ENCODE measurements at regions not wholly inside any gene's neighbourhood (a gene's known extent, or its start where the extent isn't known, plus 50 kb on each side); places are given as distances from the start of the nearest gene placed in this dataset.

DNA sequence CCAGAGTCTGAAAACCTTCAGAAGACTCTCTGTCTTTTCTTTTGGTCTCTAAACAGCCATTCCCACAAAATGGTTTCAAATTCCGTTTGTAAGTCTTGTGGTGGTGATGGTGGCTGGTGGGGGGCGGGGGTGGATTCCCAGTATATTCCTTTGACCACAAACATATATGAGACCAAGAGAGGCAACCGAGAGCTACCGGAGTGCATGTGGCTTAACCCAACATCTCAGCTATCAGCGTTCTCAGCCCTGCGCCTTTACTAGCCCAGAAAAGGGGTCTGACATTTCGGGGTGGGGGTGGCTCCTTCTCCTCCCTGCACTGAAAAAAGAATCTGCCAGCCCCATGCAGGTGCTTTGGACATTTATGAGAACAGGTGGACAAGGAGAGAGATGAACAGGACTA, 621.1 kb downstream of the ACTR3B start:
- DNase-seq (ENCODE audit: low read depth), result no peak
- no peak overlapping the region for H3K4me3 ChIP-seq (replicated peaks; ENCODE audit: low read depth, low read length)
- TF ChIP-seq, protein P1, sequence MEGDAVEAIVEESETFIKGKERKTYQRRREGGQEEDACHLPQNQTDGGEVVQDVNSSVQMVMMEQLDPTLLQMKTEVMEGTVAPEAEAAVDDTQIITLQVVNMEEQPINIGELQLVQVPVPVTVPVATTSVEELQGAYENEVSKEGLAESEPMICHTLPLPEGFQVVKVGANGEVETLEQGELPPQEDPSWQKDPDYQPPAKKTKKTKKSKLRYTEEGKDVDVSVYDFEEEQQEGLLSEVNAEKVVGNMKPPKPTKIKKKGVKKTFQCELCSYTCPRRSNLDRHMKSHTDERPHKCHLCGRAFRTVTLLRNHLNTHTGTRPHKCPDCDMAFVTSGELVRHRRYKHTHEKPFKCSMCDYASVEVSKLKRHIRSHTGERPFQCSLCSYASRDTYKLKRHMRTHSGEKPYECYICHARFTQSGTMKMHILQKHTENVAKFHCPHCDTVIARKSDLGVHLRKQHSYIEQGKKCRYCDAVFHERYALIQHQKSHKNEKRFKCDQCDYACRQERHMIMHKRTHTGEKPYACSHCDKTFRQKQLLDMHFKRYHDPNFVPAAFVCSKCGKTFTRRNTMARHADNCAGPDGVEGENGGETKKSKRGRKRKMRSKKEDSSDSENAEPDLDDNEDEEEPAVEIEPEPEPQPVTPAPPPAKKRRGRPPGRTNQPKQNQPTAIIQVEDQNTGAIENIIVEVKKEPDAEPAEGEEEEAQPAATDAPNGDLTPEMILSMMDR (IDR thresholded peaks at IDR 0.05; ENCODE audit: low read length, missing control alignments), result no peak

DNA sequence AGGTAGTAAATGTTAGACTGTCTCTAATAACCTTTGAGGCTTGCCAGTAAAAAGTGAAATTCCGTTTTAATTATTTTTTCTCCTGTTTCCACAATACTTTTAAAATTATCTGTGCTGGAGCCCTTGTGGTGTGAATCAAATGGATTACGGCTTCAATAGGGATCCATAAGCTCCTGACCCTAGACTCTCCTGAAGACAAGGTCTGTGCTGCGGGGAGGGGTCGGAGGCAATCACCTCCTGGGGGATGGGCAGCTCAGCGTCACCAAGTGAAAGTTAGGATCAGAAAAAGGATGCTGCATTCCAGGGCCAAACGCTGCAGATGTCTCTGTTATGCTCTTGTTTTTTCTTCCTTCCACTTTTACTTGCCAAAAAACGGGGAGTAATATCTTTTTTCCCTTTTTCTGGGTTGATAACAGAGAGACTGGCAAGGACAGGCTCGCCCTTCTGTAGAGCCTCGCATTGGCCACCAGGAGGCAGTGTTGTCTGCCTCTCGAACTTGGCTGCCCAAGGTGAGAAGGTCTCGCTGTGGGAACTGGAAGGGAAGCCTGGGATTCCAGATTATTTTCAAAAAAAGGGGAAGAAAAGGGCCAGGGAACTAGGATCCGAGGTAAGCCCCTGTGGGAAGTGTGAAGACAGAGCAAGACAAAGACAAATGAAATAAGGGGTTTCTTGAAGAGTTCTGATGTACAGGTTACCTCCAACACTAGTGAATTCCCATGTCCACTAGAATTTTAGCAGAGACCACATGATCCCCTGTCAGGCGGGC, 621.9 kb downstream of the ACTR3B start:
- TF ChIP-seq, protein P1 (IDR thresholded peaks at IDR 0.05; ENCODE audit: low read length, missing control alignments), result no peak
- no peak for DNase-seq (ENCODE audit: low read depth)
- H3K4me3 ChIP-seq (replicated peaks; ENCODE audit: low read depth, low read length), result no peak overlapping the region

DNA sequence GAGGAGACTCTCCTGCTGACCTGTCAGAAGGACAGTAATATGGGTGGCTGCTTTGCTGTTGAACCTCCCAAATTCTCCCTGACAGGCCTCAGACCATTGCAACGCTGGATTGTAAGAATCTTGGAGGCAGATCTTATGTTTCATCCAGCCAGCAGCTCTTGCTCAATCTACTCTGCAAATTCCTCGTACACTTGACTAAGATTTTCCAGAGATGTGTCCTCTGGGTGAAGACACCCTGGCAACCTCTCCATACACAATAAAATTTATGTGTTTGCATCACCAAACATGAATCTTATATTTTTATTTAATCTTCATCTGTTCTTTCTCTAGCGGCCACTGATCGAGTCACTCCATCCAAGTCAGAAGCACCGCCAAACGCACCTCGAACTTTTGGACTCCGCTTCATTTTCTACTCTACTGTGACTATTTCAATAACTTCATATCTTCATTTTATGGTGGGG, 623.1 kb downstream of the ACTR3B start:
- DNase-seq (ENCODE audit: low read depth), result no peak
- H3K4me3 ChIP-seq (replicated peaks; ENCODE audit: low read depth, low read length), result no peak overlapping the region
- TF ChIP-seq, protein P1 (IDR thresholded peaks at IDR 0.05; ENCODE audit: low read length, missing control alignments), result no peak

DNA sequence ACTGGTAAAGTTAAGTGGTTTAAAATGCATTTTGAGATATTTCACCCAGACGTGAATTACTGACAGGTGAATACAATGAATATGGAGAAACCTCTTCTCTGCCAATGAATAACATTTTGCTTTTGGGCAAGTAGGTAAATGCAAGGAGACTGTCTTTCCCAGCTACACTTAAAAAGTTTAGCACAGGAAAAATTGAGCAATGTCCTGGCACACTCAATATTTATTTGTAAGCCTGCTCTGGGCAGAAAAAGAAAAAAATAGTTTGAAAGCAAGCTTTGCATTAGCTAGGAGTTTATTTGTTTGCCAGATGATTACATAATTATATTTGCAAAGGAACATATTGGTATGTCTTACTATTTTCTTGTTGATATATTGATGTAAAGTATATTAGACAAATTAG, 624.2 kb downstream of the ACTR3B start:
- no peak overlapping the region for H3K4me3 ChIP-seq (replicated peaks; ENCODE audit: low read depth, low read length)
- TF ChIP-seq, protein P1 (IDR thresholded peaks at IDR 0.05; ENCODE audit: low read length, missing control alignments), result no peak
- DNase-seq (ENCODE audit: low read depth), result no peak

DNA sequence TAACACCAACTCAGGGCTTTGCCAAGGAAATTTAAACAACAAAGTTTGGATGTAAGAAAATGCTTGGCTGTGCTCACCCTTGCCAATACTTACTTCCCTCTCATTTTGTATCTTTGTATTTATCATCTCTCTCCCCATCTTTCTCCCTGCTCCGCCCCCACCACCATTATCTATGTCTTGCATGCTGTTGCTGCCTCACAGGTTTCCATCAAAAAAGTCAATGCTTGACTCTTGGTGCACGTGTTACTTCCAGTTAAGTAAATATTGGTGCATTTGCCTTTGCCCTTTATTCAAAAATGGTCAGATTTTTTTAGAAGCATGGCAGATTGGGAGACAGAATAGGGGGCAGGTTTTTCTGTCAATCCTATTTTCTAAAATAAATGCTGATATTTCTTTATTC, 626.0 kb downstream of the ACTR3B start:
- TF ChIP-seq, protein P1 (IDR thresholded peaks at IDR 0.05; ENCODE audit: low read length, missing control alignments), result no peak
- DNase-seq (ENCODE audit: low read depth), result no peak
- H3K4me3 ChIP-seq (replicated peaks; ENCODE audit: low read depth, low read length), result no peak overlapping the region

DNA sequence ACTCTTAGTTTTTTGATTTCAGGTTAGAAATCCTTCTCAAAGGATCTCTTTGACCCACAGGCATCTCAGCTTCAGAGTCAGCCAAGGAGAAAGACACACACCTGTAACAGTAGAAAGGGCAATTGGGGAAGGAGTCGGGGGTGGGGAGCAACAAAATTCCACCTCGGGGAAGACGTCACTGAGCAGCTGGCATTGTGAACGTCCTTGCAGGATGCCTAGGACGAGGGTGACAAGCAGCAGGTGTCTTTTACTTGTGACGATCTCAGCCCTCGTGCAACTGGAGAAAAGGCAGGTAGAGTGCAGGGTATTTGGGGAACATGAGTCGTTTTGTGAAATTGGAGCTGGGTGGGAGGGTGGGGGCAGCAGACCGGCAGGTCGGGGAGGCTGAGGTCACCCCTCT, 627.0 kb downstream of the ACTR3B start:
- TF ChIP-seq, protein P1 (IDR thresholded peaks at IDR 0.05; ENCODE audit: low read length, missing control alignments), result no peak
- no peak overlapping the region for H3K4me3 ChIP-seq (replicated peaks; ENCODE audit: low read depth, low read length)
- no peak for DNase-seq (ENCODE audit: low read depth)

DNA sequence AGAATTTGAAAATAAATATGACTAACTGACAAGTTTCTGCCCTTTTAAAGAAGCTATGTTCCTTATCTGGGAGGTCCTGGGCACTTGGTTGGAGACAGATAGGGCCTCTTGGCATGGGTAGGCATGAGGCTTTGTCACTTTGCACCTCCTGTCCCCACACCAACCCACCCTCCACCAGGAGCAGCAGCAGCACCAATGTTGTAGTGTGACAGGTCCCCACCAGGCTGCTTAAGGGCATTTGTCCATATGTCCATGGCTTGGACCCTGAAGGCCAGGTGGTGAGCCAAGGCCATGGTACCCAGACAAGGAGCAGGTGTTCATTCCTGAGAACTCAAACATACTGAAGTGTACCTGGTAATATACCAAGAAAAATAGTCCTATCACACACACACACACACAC, 629.1 kb downstream of the ACTR3B start:
- no peak overlapping the region for H3K4me3 ChIP-seq (replicated peaks; ENCODE audit: low read depth, low read length)
- no peak for DNase-seq (ENCODE audit: low read depth)
- TF ChIP-seq, protein P1 (IDR thresholded peaks at IDR 0.05; ENCODE audit: low read length, missing control alignments), result no peak

Measured in fibroblast of pulmonary artery (primary cell).